ENCODE measurements at regions not wholly inside any gene's neighbourhood (a gene's known extent, or its start where the extent isn't known, plus 50 kb on each side); places are given as distances from the start of the nearest gene placed in this dataset.

- H4K20me1 ChIP-seq (ENCODE audit: insufficient read depth, low read length) = no peaks in the 10 kb centered on the region
- no peak overlapping the region for H2AFZ ChIP-seq (ENCODE audit: low read length)
- no peaks in the 10 kb centered on the region for H3K27me3 ChIP-seq (ENCODE audit: insufficient read depth, low read length)
- no peak overlapping the region for H3K27ac ChIP-seq (ENCODE audit: low read depth, low read length)
- H3K36me3 ChIP-seq (ENCODE audit: insufficient read depth, low read length) = no peaks in the 10 kb centered on the region
- no peaks in the 10 kb centered on the region for H3K79me2 ChIP-seq (ENCODE audit: insufficient read depth, low read length)
- no peaks in the 10 kb centered on the region for H3K4me1 ChIP-seq (ENCODE audit: insufficient read depth, low read length)
- DNase-seq (ENCODE audit: insufficient read length, low spot score, missing footprints) = no peak
- H3K4me2 ChIP-seq (ENCODE audit: insufficient read depth, low read length) = no peak overlapping the region
- H3K4me3 ChIP-seq (ENCODE audit: insufficient read depth, low read length) = no peak overlapping the region
- no peaks in the 10 kb centered on the region for H3K9me3 ChIP-seq (ENCODE audit: low read depth, low read length)
- no peak for TF ChIP-seq CTCF (IDR thresholded peaks at IDR 0.05; ENCODE audit: extremely low read depth, low read depth, low read length)
These were observed 181.2 kb upstream of the PKN2 start for GRCh38 chr1:88502886-88503285.

GRCh38 chr1:88503646-88504045 lies 180.4 kb upstream of the PKN2 start:
- TF ChIP-seq CTCF (IDR thresholded peaks at IDR 0.05; ENCODE audit: extremely low read depth, low read depth, low read length) = no peak

GRCh38 chr1:88504601-88505000 lies 179.5 kb upstream of the PKN2 start:
- H3K36me3 ChIP-seq (ENCODE audit: insufficient read depth, low read length) = no peaks in the 10 kb centered on the region
- DNase-seq (ENCODE audit: insufficient read length, low spot score, missing footprints) = no peak
- no peaks in the 10 kb centered on the region for H3K27me3 ChIP-seq (ENCODE audit: insufficient read depth, low read length)
- H3K4me2 ChIP-seq (ENCODE audit: insufficient read depth, low read length) = no peak overlapping the region
- TF ChIP-seq CTCF (IDR thresholded peaks at IDR 0.05; ENCODE audit: extremely low read depth, low read depth, low read length) = no peak
- H3K79me2 ChIP-seq (ENCODE audit: insufficient read depth, low read length) = no peaks in the 10 kb centered on the region
- no peaks in the 10 kb centered on the region for H3K4me1 ChIP-seq (ENCODE audit: insufficient read depth, low read length)
- H4K20me1 ChIP-seq (ENCODE audit: insufficient read depth, low read length) = no peaks in the 10 kb centered on the region
- no peaks in the 10 kb centered on the region for H3K9me3 ChIP-seq (ENCODE audit: low read depth, low read length)
- no peak overlapping the region for H3K27ac ChIP-seq (ENCODE audit: low read depth, low read length)
- no peak overlapping the region for H2AFZ ChIP-seq (ENCODE audit: low read length)
- no peak overlapping the region for H3K4me3 ChIP-seq (ENCODE audit: insufficient read depth, low read length)

More at GRCh38 chr1:88503646-88504045, 180.4 kb upstream of the PKN2 start:
- Histone ChIP-seq H3K4me3 (ENCODE audit: insufficient read depth, low read length) (no peak overlapping the region), H3K36me3 (ENCODE audit: insufficient read depth, low read length) (no peaks in the 10 kb centered on the region), H3K27ac (ENCODE audit: low read depth, low read length) (no peak overlapping the region), H3K4me2 (ENCODE audit: insufficient read depth, low read length) (no peak overlapping the region), H3K27me3 (ENCODE audit: insufficient read depth, low read length) (no peaks in the 10 kb centered on the region), H3K4me1 (ENCODE audit: insufficient read depth, low read length) (no peaks in the 10 kb centered on the region), H3K79me2 (ENCODE audit: insufficient read depth, low read length) (no peaks in the 10 kb centered on the region), H3K9me3 (ENCODE audit: low read depth, low read length) (no peaks in the 10 kb centered on the region), H4K20me1 (ENCODE audit: insufficient read depth, low read length) (no peaks in the 10 kb centered on the region), H2AFZ (ENCODE audit: low read length) (no peak overlapping the region)
- no peak for DNase-seq (ENCODE audit: insufficient read length, low spot score, missing footprints)

DNA sequence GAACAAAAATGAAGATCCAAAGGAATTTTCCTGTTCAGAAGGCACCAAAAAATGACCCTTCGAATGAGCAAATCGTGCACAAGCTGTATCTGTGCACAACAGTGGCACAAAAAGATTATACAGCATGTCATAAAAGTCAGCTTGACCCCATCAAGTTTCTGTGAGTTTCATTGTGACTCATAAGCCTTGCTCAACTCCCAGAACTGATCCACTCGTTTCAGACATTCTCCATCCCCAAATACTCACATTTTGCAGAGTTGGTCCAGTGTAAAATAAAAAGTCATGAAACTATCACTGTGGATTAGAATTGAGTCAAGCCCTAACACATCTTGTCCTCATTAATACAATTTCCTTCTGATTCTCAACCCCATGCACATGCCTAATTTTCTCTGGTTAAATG lies 174.7 kb upstream of the PKN2 start:
- Histone ChIP-seq H3K4me1 (ENCODE audit: insufficient read depth, low read length) (no peaks in the 10 kb centered on the region), H3K9me3 (ENCODE audit: low read depth, low read length) (no peaks in the 10 kb centered on the region), H3K4me2 (ENCODE audit: insufficient read depth, low read length) (no peak overlapping the region), H3K27me3 (ENCODE audit: insufficient read depth, low read length) (no peaks in the 10 kb centered on the region), H3K79me2 (ENCODE audit: insufficient read depth, low read length) (no peaks in the 10 kb centered on the region), H3K4me3 (ENCODE audit: insufficient read depth, low read length) (no peak overlapping the region), H2AFZ (ENCODE audit: low read length) (no peak overlapping the region), H3K27ac (ENCODE audit: low read depth, low read length) (no peak overlapping the region), H4K20me1 (ENCODE audit: insufficient read depth, low read length) (no peaks in the 10 kb centered on the region), H3K36me3 (ENCODE audit: insufficient read depth, low read length) (no peaks in the 10 kb centered on the region)
- no peak for DNase-seq (ENCODE audit: insufficient read length, low spot score, missing footprints)
- TF ChIP-seq CTCF (IDR thresholded peaks at IDR 0.05; ENCODE audit: extremely low read depth, low read depth, low read length) = no peak

Measured in osteoblast (primary cell).